Right renal pelvis (tissue), 4 donors: ENCODE measurements at regions not wholly inside any gene's neighbourhood (a gene's known extent, or its start where the extent isn't known, plus 50 kb on each side); places are given as distances from the start of the nearest gene placed in this dataset.

Experiments
- DNase-seq, 4 donors: peaks; one replicate each; pipeline ENCODE4 v3.0.0-alpha.2; 2013; ENCODE audit warnings: low read depth in 4 of 4, low spot score in 3 of 4, missing footprints in 1 of 4

DNA sequence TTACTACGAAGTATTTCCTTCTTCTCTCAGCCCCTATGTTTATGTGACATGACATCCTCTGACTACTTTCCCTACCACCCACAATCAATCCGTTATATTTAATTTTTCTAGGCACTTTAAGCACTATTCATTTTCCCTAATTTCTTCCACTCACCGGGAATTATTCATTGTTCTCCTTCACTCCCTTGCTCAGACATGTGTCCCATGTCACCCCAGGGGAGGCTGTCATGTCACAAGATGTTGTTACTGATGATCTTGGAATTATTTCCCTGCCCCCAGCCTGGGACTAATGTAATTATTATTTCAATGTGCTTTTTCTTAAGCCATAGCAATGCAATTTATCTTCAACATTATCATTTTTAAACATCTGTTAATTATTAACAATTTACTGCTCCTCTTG, 317.2 kb downstream of the PHF14 start:
- DNase-seq = peak in 1 of 4 donors; percentile 8

DNA sequence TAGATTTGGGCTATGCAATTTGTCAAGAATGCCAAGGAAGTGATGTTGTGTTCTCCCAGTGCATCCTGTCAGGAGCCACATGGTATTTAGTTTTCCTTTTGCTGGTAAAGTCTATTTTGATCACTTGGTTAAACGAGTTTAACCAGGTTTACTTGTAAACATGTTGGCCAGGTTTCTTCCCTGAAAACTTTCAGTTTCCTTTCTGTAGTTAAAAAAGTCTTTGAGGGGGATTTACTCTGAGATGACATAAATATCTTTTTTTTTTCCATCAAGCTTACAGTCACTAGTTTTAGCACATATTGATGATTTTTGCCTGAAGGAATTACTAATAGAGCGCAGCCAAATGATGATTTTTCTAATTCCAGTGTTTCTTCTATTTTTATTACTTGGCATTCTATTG, 320.5 kb downstream of the PHF14 start:
- no peak for DNase-seq

DNA sequence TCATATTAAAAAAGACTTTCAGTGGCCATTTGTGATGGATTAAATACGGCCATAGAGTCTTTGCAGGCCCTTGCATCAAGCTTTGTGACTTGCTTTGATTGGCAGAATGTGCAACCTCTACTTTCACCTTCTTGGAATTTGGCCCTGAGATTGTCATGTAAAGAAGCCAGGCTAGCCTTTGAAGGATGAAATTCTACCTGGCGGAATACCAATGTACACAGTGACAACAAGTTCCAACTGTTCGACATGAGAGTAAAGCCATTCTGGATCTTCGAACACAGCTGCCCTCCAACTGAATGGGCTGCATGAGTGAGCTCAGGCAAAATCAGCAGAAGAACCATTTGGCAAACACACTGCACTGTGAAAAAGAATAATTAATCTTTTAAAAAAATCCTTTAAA, 321.3 kb downstream of the PHF14 start:
- DNase-seq = no peak

DNA sequence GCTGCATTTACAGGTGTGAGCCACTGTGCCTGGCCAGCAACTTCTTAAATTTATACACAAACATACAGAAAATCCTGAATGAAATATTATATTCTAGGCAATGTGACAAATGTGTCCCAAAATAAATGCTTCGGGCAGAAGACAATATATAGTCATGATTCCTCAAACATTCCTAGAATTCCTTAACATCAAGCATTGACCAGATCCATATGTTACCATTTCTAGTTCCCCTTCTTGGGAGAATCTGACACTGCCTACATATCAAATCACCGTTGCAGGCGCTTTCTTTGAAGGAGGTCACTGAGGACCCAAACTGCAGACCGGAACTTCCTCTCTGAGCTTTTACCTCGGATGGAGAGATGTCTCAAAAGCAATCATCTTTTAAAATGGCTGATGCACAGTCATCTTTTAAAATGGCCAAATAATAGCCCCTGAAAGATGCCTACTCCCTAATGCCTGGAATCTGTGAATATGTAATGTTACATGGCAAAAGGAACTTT, 323.5 kb downstream of the PHF14 start:
- DNase-seq = no peak

- no peak for DNase-seq
Measured at GRCh38 chr7:11297764-11298163, 324.1 kb downstream of the PHF14 start.

GRCh38 chr7:11298220-11298619, 324.5 kb downstream of the PHF14 start:
- no peak for DNase-seq

GRCh38 chr7:11300241-11300640, 326.6 kb downstream of the PHF14 start:
- DNase-seq = no peak

DNA sequence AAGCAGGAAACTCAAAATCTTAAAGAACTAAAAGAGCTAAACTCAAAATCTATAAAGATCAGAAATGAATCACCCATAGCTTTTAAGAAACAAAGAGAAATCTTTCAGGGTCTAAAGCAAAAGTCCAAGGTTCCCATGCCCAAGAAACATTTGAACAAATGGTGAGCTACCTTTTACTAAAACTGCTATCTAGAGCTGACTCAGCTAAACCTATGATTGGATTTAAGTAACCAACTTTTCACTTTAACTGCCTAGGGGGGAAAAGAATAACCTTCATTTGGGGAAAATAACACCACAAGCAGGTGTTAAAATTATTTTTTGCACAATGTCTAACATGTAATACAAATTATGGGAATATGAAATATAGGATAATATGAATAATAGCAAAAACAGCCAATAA, 328.4 kb downstream of the PHF14 start:
- no peak for DNase-seq

GRCh38 chr7:11313801-11314200, 340.1 kb downstream of the PHF14 start:
- no peak for DNase-seq

- no peak for DNase-seq
Measured at GRCh38 chr7:11315666-11316258, 342.1 kb downstream of the PHF14 start.

- DNase-seq = no peak
Measured at GRCh38 chr7:11317766-11318165, 344.1 kb downstream of the PHF14 start.

DNA sequence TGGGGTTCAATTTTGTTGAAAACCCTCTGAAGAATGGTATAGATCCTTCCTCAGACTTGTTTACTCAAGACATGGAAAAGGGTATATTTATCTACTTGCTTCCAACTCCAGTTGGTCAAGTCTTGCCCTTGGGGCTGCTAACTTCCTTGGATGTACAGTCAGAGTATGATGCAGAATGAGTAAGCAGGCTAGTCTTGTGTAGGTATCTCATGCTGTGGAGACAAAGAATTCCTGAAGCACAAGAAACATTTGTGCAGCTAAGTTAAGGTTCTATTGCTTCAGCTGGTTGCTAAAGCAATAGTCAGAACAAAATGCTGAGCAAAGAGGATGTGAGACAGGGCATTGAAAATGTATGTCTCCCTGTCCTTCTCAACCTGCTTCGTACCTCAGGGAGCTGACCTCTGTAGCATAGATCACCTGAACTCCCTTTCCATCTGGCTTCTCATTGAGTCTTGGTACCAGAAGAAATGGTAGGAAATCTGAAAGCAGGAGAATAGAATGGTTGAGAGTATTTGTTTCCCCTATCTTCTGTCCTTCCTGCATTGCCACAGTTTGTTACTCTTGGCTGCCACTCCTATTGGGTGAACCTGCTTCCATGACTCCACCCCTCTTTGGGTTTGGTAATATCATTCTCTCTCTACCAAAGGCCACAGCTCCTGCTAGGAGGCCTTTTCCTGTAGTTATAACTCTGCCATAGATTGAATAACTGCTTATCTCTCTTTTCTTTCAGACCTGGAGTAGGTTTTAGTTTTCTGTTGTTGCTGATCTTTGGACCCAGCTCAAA, 346.0 kb downstream of the PHF14 start:
- DNase-seq = no peak
